22Rv1 (cell line): ENCODE measurements at regions not wholly inside any gene's neighbourhood (a gene's known extent, or its start where the extent isn't known, plus 50 kb on each side); places are given as distances from the start of the nearest gene placed in this dataset.

Source experiments
- ZFX ChIP-seq: fragments of 450-650 bp; IDR thresholded peaks from 2 replicates; pipeline ENCODE4 v1.6.1; 2017; ENCODE audit warnings: antibody characterized with exemption, borderline replicate concordance
- TF ChIP-seq, protein P1 (sequence below): fragments of 450-650 bp; IDR thresholded peaks from 2 replicates; pipeline ENCODE4 v1.5.1; 2017; ENCODE audit warnings: mild to moderate bottlenecking

DNA sequence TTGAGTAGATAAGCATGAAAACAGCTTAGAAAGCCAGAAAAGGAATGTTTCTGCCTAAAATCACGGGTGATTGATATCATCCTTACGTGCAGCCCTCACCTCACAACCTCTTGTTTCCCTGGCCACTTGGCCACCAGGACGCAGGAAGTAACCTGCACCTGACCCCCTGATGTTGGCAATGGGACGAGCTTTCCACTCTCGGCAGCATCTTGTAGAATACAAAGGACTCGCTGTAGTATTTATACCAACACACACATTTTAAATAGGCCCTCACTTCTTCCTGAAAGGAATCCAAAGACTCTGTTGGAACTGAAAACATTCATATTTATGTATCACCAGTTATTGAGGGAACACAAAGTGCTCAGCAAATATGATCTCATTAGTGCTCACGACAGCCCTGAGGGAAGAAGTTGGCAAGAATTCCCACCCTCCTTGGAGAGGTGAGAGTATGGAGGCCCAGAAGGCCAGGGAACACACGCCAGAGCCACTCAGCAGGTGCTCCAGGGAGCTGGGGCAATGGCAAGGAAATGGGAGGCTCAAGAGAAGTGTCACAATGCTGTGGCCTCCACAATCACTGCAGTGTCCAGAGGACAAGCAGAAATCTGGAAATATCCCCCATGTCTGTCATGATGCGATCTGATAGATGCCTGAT, 103.3 kb upstream of the KIT start:
- TF ChIP-seq, protein P1, sequence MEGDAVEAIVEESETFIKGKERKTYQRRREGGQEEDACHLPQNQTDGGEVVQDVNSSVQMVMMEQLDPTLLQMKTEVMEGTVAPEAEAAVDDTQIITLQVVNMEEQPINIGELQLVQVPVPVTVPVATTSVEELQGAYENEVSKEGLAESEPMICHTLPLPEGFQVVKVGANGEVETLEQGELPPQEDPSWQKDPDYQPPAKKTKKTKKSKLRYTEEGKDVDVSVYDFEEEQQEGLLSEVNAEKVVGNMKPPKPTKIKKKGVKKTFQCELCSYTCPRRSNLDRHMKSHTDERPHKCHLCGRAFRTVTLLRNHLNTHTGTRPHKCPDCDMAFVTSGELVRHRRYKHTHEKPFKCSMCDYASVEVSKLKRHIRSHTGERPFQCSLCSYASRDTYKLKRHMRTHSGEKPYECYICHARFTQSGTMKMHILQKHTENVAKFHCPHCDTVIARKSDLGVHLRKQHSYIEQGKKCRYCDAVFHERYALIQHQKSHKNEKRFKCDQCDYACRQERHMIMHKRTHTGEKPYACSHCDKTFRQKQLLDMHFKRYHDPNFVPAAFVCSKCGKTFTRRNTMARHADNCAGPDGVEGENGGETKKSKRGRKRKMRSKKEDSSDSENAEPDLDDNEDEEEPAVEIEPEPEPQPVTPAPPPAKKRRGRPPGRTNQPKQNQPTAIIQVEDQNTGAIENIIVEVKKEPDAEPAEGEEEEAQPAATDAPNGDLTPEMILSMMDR = no peak
- TF ChIP-seq ZFX = no peak
